Endodermal cell (in vitro differentiated cells): ENCODE measurements at regions not wholly inside any gene's neighbourhood (a gene's known extent, or its start where the extent isn't known, plus 50 kb on each side); places are given as distances from the start of the nearest gene placed in this dataset.

Source experiments
- DNase-seq: peaks from one replicate; pipeline ENCODE4 v3.0.0-alpha.2; 2017
- H3K27ac ChIP-seq: 2 replicates; pipeline ENCODE4 v1.5.1; 2013; ENCODE audit warnings: mild to moderate bottlenecking, low read depth, low read length, moderate library complexity
- H3K27me3 ChIP-seq: 2 replicates; pipeline ENCODE4 v1.6.1; 2013; ENCODE audit warnings: mild to moderate bottlenecking, low read length, moderate library complexity; ENCODE audit not compliant: insufficient read depth, control insufficient read depth, poor library complexity, severe bottlenecking
- H3K36me3 ChIP-seq: 2 replicates; pipeline ENCODE4 v1.7.0; 2013; ENCODE audit warnings: mild to moderate bottlenecking, low read length, moderate library complexity; ENCODE audit not compliant: control insufficient read depth, insufficient read depth
- H3K4me1 ChIP-seq: one replicate; pipeline ENCODE4 v1.7.0; 2013; ENCODE audit warnings: low read length; ENCODE audit not compliant: control insufficient read depth, insufficient read depth
- H3K4me3 ChIP-seq: 2 replicates; pipeline ENCODE4 v1.5.1; 2013; ENCODE audit warnings: mild to moderate bottlenecking, low read length, moderate library complexity
- H3K9ac ChIP-seq: 2 replicates; pipeline ENCODE4 v1.6.1; 2013; ENCODE audit warnings: mild to moderate bottlenecking, low read length, moderate library complexity; ENCODE audit not compliant: poor library complexity, severe bottlenecking; ENCODE audit errors: extremely low read depth
- H3K9me3 ChIP-seq: 2 replicates; pipeline ENCODE4 v1.6.1; 2013; ENCODE audit warnings: mild to moderate bottlenecking, low read length, moderate library complexity; ENCODE audit not compliant: control insufficient read depth
- H3K27ac Mint-ChIP-seq: 2 replicates; pipeline ENCODE4 v1.8.0; 2020; ENCODE audit warnings: mixed read lengths
- H3K27me3 Mint-ChIP-seq: 2 replicates; pipeline ENCODE4 v1.8.0; 2021; ENCODE audit warnings: mild to moderate bottlenecking, mixed read lengths; ENCODE audit not compliant: insufficient read depth
- H3K36me3 Mint-ChIP-seq: 2 replicates; pipeline ENCODE4 v1.8.0; 2020; ENCODE audit warnings: low read depth, mixed read lengths
- H3K4me1 Mint-ChIP-seq: 2 replicates; pipeline ENCODE4 v1.8.0; 2020; ENCODE audit warnings: mixed read lengths
- H3K4me3 Mint-ChIP-seq: 2 replicates; pipeline ENCODE4 v1.8.0; 2020; ENCODE audit warnings: mild to moderate bottlenecking, moderate library complexity, mixed read lengths
- H3K9me3 Mint-ChIP-seq: 2 replicates; pipeline ENCODE4 v1.8.0; 2020; ENCODE audit warnings: mild to moderate bottlenecking, mixed read lengths
- WGBS, 2 experiments: methylation state at CpG; one replicate each; pipeline versions ENCODE4 v1.1.5 to v1.1.7; 2013; ENCODE audit warnings: missing lambda C conversion rate in 2 of 2, mixed read lengths in 1 of 2; ENCODE audit not compliant: insufficient coverage in 1 of 2, insufficient read length in 1 of 2; 5-methylcytosine and 5-hydroxymethylcytosine counted together
- TF ChIP-seq, protein P1 (sequence below): fragments of 200-600 bp; sonication (generic); conservative IDR thresholded peaks from 2 replicates; pipeline ENCODE4 v1.5.0; 2021; ENCODE audit warnings: antibody characterized with exemption, mild to moderate bottlenecking

DNA sequence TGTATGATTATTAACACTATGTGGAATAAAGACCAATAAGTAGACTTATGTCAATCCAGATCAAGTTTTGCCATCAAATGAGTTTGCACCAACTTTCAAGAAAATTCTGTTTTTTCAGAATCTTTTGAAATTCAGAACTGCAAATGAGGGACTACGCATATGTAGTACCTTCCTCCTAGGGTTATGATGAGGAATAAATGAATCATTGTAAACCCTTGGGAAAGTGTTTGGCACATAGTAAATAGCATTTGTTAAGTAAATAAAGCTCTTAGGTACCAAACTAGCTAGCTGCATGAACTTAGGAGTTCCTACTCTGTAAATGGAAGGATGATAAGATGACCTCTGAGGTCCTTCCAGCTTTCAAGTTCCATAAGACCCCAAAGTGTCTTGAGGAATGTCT lies 242.6 kb upstream of the SETMAR start:
- Histone ChIP-seq H3K4me1 (peaks cover 7% of the 10 kb centered on the region), H3K27me3 (no peaks in the 10 kb centered on the region), H3K9me3 (peaks cover 8% of the 10 kb centered on the region), H3K4me3 (no peak overlapping the region), H3K36me3 (no peaks in the 10 kb centered on the region), H3K27ac (peak overlapping the region; percentile 33), H3K9ac (no peak overlapping the region)
- H3K4me1 Mint-ChIP-seq: peaks cover 20% of the 10 kb centered on the region
- no peak overlapping the region for H3K4me3 Mint-ChIP-seq
- 98 to 100% methylated on average over 1 of the region's 1 CpG for WGBS, 2 experiments
- peaks cover 8% of the 10 kb centered on the region for H3K9me3 Mint-ChIP-seq
- H3K27me3 Mint-ChIP-seq: peaks cover 2% of the 10 kb centered on the region
- H3K36me3 Mint-ChIP-seq: no peaks in the 10 kb centered on the region
- no peak overlapping the region for H3K27ac Mint-ChIP-seq
- DNase-seq: no peak
- TF ChIP-seq, protein P1, sequence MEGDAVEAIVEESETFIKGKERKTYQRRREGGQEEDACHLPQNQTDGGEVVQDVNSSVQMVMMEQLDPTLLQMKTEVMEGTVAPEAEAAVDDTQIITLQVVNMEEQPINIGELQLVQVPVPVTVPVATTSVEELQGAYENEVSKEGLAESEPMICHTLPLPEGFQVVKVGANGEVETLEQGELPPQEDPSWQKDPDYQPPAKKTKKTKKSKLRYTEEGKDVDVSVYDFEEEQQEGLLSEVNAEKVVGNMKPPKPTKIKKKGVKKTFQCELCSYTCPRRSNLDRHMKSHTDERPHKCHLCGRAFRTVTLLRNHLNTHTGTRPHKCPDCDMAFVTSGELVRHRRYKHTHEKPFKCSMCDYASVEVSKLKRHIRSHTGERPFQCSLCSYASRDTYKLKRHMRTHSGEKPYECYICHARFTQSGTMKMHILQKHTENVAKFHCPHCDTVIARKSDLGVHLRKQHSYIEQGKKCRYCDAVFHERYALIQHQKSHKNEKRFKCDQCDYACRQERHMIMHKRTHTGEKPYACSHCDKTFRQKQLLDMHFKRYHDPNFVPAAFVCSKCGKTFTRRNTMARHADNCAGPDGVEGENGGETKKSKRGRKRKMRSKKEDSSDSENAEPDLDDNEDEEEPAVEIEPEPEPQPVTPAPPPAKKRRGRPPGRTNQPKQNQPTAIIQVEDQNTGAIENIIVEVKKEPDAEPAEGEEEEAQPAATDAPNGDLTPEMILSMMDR: no peak

DNA sequence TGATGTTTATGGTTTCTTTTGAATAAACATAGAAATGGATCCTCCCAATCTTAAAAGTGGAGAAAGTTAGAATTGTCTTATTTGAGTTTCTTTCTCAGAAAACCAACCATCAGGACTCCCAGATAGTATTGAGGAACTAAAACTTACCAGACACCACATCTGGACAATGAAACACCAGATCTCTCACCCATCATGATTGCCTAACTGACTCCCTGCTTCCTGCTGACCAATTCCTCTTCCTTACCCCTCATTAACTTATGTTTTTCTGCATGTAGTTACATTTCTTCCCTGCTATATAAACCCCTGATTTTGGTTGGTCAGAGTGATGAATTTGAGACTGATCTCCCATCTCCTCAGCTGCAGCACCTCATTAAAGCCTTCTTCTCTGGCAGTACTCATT lies 242.0 kb upstream of the SETMAR start:
- Mint-ChIP-seq H3K9me3 (peaks cover 8% of the 10 kb centered on the region), H3K4me3 (no peak overlapping the region), H3K36me3 (no peaks in the 10 kb centered on the region), H3K27me3 (peaks cover 2% of the 10 kb centered on the region), H3K4me1 (peaks cover 26% of the 10 kb centered on the region), H3K27ac (no peak overlapping the region)
- no peak for DNase-seq
- Histone ChIP-seq H3K27ac (no peak overlapping the region), H3K36me3 (no peaks in the 10 kb centered on the region), H3K4me3 (no peak overlapping the region), H3K9ac (no peak overlapping the region), H3K9me3 (peaks cover 8% of the 10 kb centered on the region), H3K27me3 (no peaks in the 10 kb centered on the region), H3K4me1 (peaks cover 7% of the 10 kb centered on the region)
- TF ChIP-seq, protein P1: no peak

DNA sequence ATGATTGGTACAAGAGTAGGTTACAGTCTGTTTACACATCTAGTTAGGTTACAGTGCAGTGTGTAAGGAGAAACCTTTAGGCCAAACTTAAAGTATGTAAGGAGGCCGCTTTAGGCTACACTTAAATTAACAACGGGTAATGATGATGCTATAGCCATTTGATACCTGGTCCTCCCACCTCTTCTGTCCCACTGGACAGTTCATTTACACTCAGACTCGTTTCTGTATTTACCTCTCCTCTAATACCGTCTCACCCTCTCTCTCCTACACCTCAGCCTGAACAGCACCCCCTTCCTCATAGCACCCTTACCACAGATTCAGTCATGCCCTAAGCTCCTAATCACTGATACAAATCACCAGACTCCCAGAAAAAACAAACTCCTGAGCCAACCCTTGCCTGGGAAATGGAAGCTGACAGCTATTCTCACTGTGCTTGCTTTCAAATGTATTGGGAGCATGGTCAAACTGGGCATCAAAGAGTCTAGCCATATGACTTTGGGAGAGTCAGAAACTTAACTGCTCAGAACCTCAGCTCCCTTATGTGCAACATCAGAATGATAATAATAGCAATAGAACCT lies 241.3 kb upstream of the SETMAR start:
- H3K9ac ChIP-seq: no peak overlapping the region
- no peaks in the 10 kb centered on the region for H3K27me3 ChIP-seq
- Mint-ChIP-seq H3K4me3 (no peak overlapping the region), H3K27ac (no peak overlapping the region), H3K4me1 (peaks cover 30% of the 10 kb centered on the region), H3K36me3 (no peaks in the 10 kb centered on the region), H3K9me3 (peaks cover 8% of the 10 kb centered on the region), H3K27me3 (peaks cover 4% of the 10 kb centered on the region)
- H3K36me3 ChIP-seq: no peaks in the 10 kb centered on the region
- H3K4me1 ChIP-seq: peaks cover 7% of the 10 kb centered on the region
- no peak overlapping the region for H3K27ac ChIP-seq
- TF ChIP-seq, protein P1: no peak
- 40 to 71% methylated on average over 2 to 4 of the region's 4 CpGs for WGBS, 2 experiments
- no peak overlapping the region for H3K4me3 ChIP-seq
- DNase-seq: no peak
- H3K9me3 ChIP-seq: peaks cover 8% of the 10 kb centered on the region
